MM.1S (cell line): ENCODE measurements at regions not wholly inside any gene's neighbourhood (a gene's known extent, or its start where the extent isn't known, plus 50 kb on each side); places are given as distances from the start of the nearest gene placed in this dataset.

Experiments used
- DNase-seq: peaks from one replicate; pipeline ENCODE4 v3.0.0-alpha.2; 2015
- H2AFZ ChIP-seq: fragments of 300-600 bp; sonication (generic); 2 replicates; pipeline ENCODE4 v1.6.0; 2016; ENCODE audit warnings: antibody characterized with exemption, low read length
- H3F3A ChIP-seq: fragments of 300-600 bp; sonication (generic); 2 replicates; pipeline ENCODE4 v1.6.1; 2016; ENCODE audit warnings: mild to moderate bottlenecking, antibody characterized with exemption, low read length, moderate library complexity, mixed read lengths; ENCODE audit not compliant: insufficient read depth
- H3K27ac ChIP-seq: fragments of 300-600 bp; sonication (generic); 2 replicates; pipeline ENCODE4 v1.5.1; 2016; ENCODE audit warnings: mild to moderate bottlenecking, low read length
- H3K27me3 ChIP-seq: fragments of 300-600 bp; sonication (generic); replicated peaks from 2 replicates; pipeline ENCODE4 v1.6.0; 2016; ENCODE audit warnings: low read length; ENCODE audit not compliant: insufficient read depth
- H3K36me3 ChIP-seq: fragments of 300-600 bp; sonication (generic); replicated peaks from 2 replicates; pipeline ENCODE4 v1.6.1; 2016; ENCODE audit warnings: mild to moderate bottlenecking, low read length, mixed read lengths; ENCODE audit not compliant: insufficient read depth
- H3K4me1 ChIP-seq: fragments of 300-600 bp; sonication (generic); 2 replicates; pipeline ENCODE4 v1.6.1; 2016; ENCODE audit warnings: low read length, mixed read lengths
- H3K4me2 ChIP-seq: fragments of 300-600 bp; sonication (generic); 2 replicates; pipeline ENCODE4 v1.6.0; 2016; ENCODE audit warnings: low read depth, low read length
- H3K4me3 ChIP-seq: fragments of 300-600 bp; sonication (generic); 2 replicates; pipeline ENCODE4 v1.5.1; 2016; ENCODE audit warnings: low read length, mixed read lengths
- H3K79me2 ChIP-seq: fragments of 300-600 bp; sonication (generic); 2 replicates; pipeline ENCODE4 v1.6.1; 2016; ENCODE audit warnings: mixed run types, low read length, mixed read lengths
- H3K9ac ChIP-seq: fragments of 300-600 bp; sonication (generic); 2 replicates; pipeline ENCODE4 v1.6.1; 2016; ENCODE audit warnings: low read length, mixed read lengths
- H3K9me2 ChIP-seq: fragments of 300-600 bp; sonication (generic); replicated peaks from 2 replicates; pipeline ENCODE4 v1.6.1; 2016; ENCODE audit warnings: mild to moderate bottlenecking, low read length, mixed read lengths; ENCODE audit not compliant: insufficient read depth
- H3K9me3 ChIP-seq: fragments of 300-600 bp; sonication (generic); replicated peaks from 2 replicates; pipeline ENCODE4 v1.6.1; 2016; ENCODE audit warnings: mild to moderate bottlenecking, low read length, mixed read lengths; ENCODE audit not compliant: insufficient read depth
- H4K20me1 ChIP-seq: fragments of 300-600 bp; sonication (generic); 2 replicates; pipeline ENCODE4 v1.6.1; 2016; ENCODE audit warnings: mild to moderate bottlenecking, low read length, moderate library complexity, mixed read lengths; ENCODE audit not compliant: insufficient read depth
- EZH2 ChIP-seq: fragments of 300-600 bp; sonication (generic); optimal IDR thresholded peaks from 2 replicates; pipeline ENCODE3; 2017; ENCODE audit warnings: low read depth, mild to moderate bottlenecking, antibody characterized with exemption, low read length, mixed read lengths
- EZH2phosphoT487 ChIP-seq: fragments of 300-600 bp; sonication (generic); IDR thresholded peaks from 2 replicates; pipeline ENCODE4 v1.6.1; 2018; ENCODE audit warnings: antibody characterized with exemption, low read length
- TF ChIP-seq, protein P1 (sequence below): fragments of 300-600 bp; sonication (generic); IDR thresholded peaks from 2 replicates; pipeline ENCODE4 v1.5.1; 2016; ENCODE audit warnings: antibody characterized with exemption, low read length, mixed read lengths

DNA sequence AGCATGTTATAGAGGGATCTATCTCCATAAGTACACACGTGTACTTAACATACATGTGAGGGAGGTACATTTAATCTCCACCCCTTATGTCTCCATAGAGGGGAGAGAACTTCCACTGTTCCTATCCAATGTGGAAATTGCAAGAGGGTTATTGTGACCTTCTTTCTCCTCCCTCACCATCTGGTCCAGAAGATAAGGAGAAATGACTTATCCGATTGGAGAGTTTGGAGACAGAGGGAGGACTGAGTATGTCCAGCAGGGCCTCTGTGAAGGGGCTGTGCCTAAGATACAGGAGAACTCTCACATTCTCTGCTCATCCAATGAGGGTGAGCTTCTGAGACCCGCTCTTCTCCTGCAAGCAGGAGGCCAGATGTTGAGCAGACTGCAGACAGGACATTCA, 113.1 kb downstream of the QDPR start:
- H3F3A ChIP-seq: no peaks in the 10 kb centered on the region
- no peak overlapping the region for H2AFZ ChIP-seq
- no peak overlapping the region for H3K9ac ChIP-seq
- no peak overlapping the region for H3K4me3 ChIP-seq
- no peak overlapping the region for H3K4me2 ChIP-seq
- no peaks in the 10 kb centered on the region for H3K27me3 ChIP-seq
- H3K9me2 ChIP-seq: no peaks in the 10 kb centered on the region
- no peaks in the 10 kb centered on the region for H4K20me1 ChIP-seq
- H3K27ac ChIP-seq: no peak overlapping the region
- H3K9me3 ChIP-seq: no peaks in the 10 kb centered on the region
- no peaks in the 10 kb centered on the region for H3K79me2 ChIP-seq
- no peak for DNase-seq
- no peaks in the 10 kb centered on the region for H3K36me3 ChIP-seq
- no peaks in the 10 kb centered on the region for H3K4me1 ChIP-seq
- TF ChIP-seq EZH2 (no peak), EZH2phosphoT487 (no peak)
- TF ChIP-seq, protein P1, sequence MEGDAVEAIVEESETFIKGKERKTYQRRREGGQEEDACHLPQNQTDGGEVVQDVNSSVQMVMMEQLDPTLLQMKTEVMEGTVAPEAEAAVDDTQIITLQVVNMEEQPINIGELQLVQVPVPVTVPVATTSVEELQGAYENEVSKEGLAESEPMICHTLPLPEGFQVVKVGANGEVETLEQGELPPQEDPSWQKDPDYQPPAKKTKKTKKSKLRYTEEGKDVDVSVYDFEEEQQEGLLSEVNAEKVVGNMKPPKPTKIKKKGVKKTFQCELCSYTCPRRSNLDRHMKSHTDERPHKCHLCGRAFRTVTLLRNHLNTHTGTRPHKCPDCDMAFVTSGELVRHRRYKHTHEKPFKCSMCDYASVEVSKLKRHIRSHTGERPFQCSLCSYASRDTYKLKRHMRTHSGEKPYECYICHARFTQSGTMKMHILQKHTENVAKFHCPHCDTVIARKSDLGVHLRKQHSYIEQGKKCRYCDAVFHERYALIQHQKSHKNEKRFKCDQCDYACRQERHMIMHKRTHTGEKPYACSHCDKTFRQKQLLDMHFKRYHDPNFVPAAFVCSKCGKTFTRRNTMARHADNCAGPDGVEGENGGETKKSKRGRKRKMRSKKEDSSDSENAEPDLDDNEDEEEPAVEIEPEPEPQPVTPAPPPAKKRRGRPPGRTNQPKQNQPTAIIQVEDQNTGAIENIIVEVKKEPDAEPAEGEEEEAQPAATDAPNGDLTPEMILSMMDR: no peak

DNA sequence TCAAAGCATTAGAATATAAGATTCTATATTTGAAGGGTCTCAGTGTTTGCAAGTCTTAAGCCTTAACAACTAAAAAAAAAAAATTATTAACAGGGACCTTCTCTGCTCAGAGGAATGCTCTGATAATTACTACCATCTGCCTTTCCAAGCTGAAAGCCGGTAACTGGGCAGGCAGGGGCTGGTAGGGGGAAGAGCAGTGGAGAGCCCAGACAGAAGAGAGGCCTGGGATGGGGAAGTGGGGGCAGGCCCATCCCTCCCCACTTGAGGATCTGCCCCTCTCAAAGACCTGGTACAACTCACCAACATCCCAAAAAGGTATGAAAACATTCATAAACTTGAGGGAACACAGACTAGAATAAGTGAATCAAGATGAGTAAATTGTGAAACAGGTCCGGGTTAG, 113.9 kb downstream of the QDPR start:
- H3K9ac ChIP-seq: no peak overlapping the region
- H3K9me2 ChIP-seq: no peaks in the 10 kb centered on the region
- H2AFZ ChIP-seq: no peak overlapping the region
- H3K4me1 ChIP-seq: no peaks in the 10 kb centered on the region
- no peak for DNase-seq
- no peaks in the 10 kb centered on the region for H3K36me3 ChIP-seq
- TF ChIP-seq EZH2phosphoT487 (no peak), EZH2 (no peak)
- TF ChIP-seq, protein P1: no peak
- H3K9me3 ChIP-seq: no peaks in the 10 kb centered on the region
- no peaks in the 10 kb centered on the region for H3K27me3 ChIP-seq
- no peak overlapping the region for H3K4me2 ChIP-seq
- H3K4me3 ChIP-seq: no peak overlapping the region
- no peak overlapping the region for H3K27ac ChIP-seq
- no peaks in the 10 kb centered on the region for H4K20me1 ChIP-seq
- H3F3A ChIP-seq: no peaks in the 10 kb centered on the region
- H3K79me2 ChIP-seq: no peaks in the 10 kb centered on the region

DNA sequence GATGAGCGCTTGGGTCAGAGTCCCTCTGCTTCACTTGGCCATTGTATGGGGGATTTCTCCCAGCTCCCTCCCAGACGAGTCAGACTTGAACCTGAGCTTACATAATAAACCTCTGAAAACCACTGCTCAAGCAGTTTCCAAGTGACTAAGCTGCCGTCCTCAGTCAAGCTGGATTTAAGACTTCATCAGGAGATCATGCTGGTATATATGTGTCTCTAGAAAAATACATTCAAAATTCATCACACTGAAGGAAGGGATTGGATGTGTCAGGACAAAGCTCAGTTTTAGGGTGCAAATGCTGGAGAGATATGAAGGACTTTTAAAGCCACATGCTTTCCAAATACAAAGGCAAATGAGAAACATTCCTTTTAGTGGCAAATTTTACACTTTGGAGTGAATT, 114.3 kb downstream of the QDPR start:
- H2AFZ ChIP-seq: no peak overlapping the region
- no peaks in the 10 kb centered on the region for H3K36me3 ChIP-seq
- H3K27ac ChIP-seq: no peak overlapping the region
- H3F3A ChIP-seq: no peaks in the 10 kb centered on the region
- H3K9ac ChIP-seq: no peak overlapping the region
- no peaks in the 10 kb centered on the region for H3K9me2 ChIP-seq
- no peaks in the 10 kb centered on the region for H3K27me3 ChIP-seq
- no peaks in the 10 kb centered on the region for H3K9me3 ChIP-seq
- H3K4me1 ChIP-seq: no peaks in the 10 kb centered on the region
- no peak overlapping the region for H3K4me2 ChIP-seq
- H3K79me2 ChIP-seq: no peaks in the 10 kb centered on the region
- no peak for DNase-seq
- TF ChIP-seq EZH2phosphoT487: no peak
- no peak for TF ChIP-seq EZH2
- TF ChIP-seq, protein P1: no peak
- no peak overlapping the region for H3K4me3 ChIP-seq
- H4K20me1 ChIP-seq: no peaks in the 10 kb centered on the region
